ENCODE measurements at regions not wholly inside any gene's neighbourhood (a gene's known extent, or its start where the extent isn't known, plus 50 kb on each side); places are given as distances from the start of the nearest gene placed in this dataset.

- H3K27me3 ChIP-seq (ENCODE audit: control insufficient read depth, low read length), result no peaks in the 10 kb centered on the region
- no peak overlapping the region for H3K4me3 ChIP-seq (ENCODE audit: low read length)
- H3K4me2 ChIP-seq (ENCODE audit: low read length), result no peak overlapping the region
- no peaks in the 10 kb centered on the region for H3K79me2 ChIP-seq (ENCODE audit: control insufficient read depth, low read length)
- H3F3A ChIP-seq (ENCODE audit: control insufficient read depth, insufficient read depth), result no peaks in the 10 kb centered on the region
- no peaks in the 10 kb centered on the region for H3K36me3 ChIP-seq (ENCODE audit: control insufficient read depth, low read length)
- H3K4me1 ChIP-seq (ENCODE audit: control insufficient read depth, low read length), result no peaks in the 10 kb centered on the region
- no peak overlapping the region for H3K27ac ChIP-seq (ENCODE audit: low read depth, low read length)
- TF ChIP-seq CTCF (IDR thresholded peaks at IDR 0.05; ENCODE audit: low read depth, low read length, poor library complexity, severe bottlenecking) (no peak), EZH2phosphoT487 (IDR thresholded peaks at IDR 0.05; ENCODE audit: borderline replicate concordance, low read length) (no peak)
- H3K9me2 ChIP-seq (replicated peaks; ENCODE audit: control insufficient read depth, low read length), result no peaks in the 10 kb centered on the region
- H3K9me3 ChIP-seq (ENCODE audit: control insufficient read depth, insufficient read depth, low read length), result peaks cover 4% of the 10 kb centered on the region; the same call in 1 of the 2 replicates
- no peaks in the 10 kb centered on the region for H4K20me1 ChIP-seq (ENCODE audit: control insufficient read depth, insufficient read depth, low read depth, low read length)
Measured at GRCh38 chr3:30408105-30408557, 198.3 kb upstream of the TGFBR2 start.

GRCh38 chr3:30418443-30418842 is 188.0 kb upstream of the TGFBR2 start:
- Histone ChIP-seq H3K79me2 (ENCODE audit: control insufficient read depth, low read length) (no peaks in the 10 kb centered on the region), H3K27me3 (ENCODE audit: control insufficient read depth, low read length) (no peaks in the 10 kb centered on the region), H3F3A (ENCODE audit: control insufficient read depth, insufficient read depth) (no peaks in the 10 kb centered on the region), H4K20me1 (ENCODE audit: control insufficient read depth, insufficient read depth, low read depth, low read length) (no peaks in the 10 kb centered on the region), H3K4me2 (ENCODE audit: low read length) (no peak overlapping the region), H3K9me3 (ENCODE audit: control insufficient read depth, insufficient read depth, low read length) (peaks cover 3% of the 10 kb centered on the region; the same call in 1 of the 2 replicates), H3K9me2 (replicated peaks; ENCODE audit: control insufficient read depth, low read length) (no peaks in the 10 kb centered on the region; the same call in 1 of the 2 replicates), H3K4me1 (ENCODE audit: control insufficient read depth, low read length) (no peaks in the 10 kb centered on the region), H3K36me3 (ENCODE audit: control insufficient read depth, low read length) (no peaks in the 10 kb centered on the region), H3K4me3 (ENCODE audit: low read length) (no peak overlapping the region), H3K27ac (ENCODE audit: low read depth, low read length) (no peak overlapping the region)
- TF ChIP-seq CTCF (IDR thresholded peaks at IDR 0.05; ENCODE audit: low read depth, low read length, poor library complexity, severe bottlenecking) (no peak), EZH2phosphoT487 (IDR thresholded peaks at IDR 0.05; ENCODE audit: borderline replicate concordance, low read length) (no peak)

GRCh38 chr3:30421266-30421665 is 185.1 kb upstream of the TGFBR2 start:
- Histone ChIP-seq H3K79me2 (ENCODE audit: control insufficient read depth, low read length) (no peaks in the 10 kb centered on the region), H3K9me3 (ENCODE audit: control insufficient read depth, insufficient read depth, low read length) (no peaks in the 10 kb centered on the region), H3K4me2 (ENCODE audit: low read length) (no peak overlapping the region), H3K9me2 (replicated peaks; ENCODE audit: control insufficient read depth, low read length) (no peaks in the 10 kb centered on the region), H3K27me3 (ENCODE audit: control insufficient read depth, low read length) (no peaks in the 10 kb centered on the region), H3K27ac (ENCODE audit: low read depth, low read length) (no peak overlapping the region), H3K36me3 (ENCODE audit: control insufficient read depth, low read length) (no peaks in the 10 kb centered on the region), H3K4me1 (ENCODE audit: control insufficient read depth, low read length) (no peaks in the 10 kb centered on the region), H3K4me3 (ENCODE audit: low read length) (no peak overlapping the region), H3F3A (ENCODE audit: control insufficient read depth, insufficient read depth) (no peaks in the 10 kb centered on the region), H4K20me1 (ENCODE audit: control insufficient read depth, insufficient read depth, low read depth, low read length) (no peaks in the 10 kb centered on the region)
- no peak for TF ChIP-seq EZH2phosphoT487 (IDR thresholded peaks at IDR 0.05; ENCODE audit: borderline replicate concordance, low read length)
- TF ChIP-seq CTCF (IDR thresholded peaks at IDR 0.05; ENCODE audit: low read depth, low read length, poor library complexity, severe bottlenecking), result no peak

All from DOHH2 (cell line).